EL (cell line): ENCODE measurements at regions not wholly inside any gene's neighbourhood (a gene's known extent, or its start where the extent isn't known, plus 50 kb on each side); places are given as distances from the start of the nearest gene placed in this dataset.

Experiments used
- DNase-seq: peaks from one replicate; pipeline ENCODE4 v3.0.0-alpha.2; 2016

DNA sequence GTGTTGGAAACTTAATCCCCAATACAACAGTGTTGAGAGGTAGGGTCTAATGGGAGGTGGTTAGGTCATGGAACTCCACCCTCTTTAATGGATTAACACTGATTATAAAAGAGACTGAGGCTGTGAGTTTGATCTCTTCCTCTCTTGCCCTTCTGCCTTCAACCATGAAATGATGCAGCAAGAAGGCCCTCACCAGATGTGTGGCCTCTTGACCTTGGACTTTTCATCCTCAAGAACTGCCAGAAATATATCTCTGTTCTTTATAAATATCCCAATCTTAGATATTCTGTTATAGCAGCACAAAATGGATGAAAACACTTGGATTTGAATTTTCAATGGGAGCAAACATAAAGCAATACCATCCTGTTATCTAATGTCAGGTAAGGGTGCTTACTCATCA is 67.6 kb downstream of the NMUR2 start:
- no peak for DNase-seq

DNA sequence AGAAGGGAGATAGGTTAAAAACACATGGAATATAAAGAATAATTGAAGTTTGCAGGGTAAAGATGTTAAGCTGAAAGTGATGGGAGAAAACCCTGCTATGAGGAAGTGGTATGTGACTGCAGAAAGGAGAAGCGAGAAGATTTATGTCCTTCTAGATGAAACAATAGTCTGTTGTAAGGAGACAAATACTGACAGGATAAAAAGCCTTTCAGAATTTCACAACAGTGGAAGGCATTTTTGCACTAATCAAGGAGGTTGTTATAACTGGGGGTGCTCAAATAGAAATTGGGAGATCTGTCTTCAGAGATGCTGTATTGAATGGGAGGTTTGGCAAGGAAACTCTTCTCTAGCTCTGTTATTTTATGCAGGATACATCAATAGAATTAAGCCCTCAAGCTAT is 69.6 kb downstream of the NMUR2 start:
- DNase-seq, result no peak

DNA sequence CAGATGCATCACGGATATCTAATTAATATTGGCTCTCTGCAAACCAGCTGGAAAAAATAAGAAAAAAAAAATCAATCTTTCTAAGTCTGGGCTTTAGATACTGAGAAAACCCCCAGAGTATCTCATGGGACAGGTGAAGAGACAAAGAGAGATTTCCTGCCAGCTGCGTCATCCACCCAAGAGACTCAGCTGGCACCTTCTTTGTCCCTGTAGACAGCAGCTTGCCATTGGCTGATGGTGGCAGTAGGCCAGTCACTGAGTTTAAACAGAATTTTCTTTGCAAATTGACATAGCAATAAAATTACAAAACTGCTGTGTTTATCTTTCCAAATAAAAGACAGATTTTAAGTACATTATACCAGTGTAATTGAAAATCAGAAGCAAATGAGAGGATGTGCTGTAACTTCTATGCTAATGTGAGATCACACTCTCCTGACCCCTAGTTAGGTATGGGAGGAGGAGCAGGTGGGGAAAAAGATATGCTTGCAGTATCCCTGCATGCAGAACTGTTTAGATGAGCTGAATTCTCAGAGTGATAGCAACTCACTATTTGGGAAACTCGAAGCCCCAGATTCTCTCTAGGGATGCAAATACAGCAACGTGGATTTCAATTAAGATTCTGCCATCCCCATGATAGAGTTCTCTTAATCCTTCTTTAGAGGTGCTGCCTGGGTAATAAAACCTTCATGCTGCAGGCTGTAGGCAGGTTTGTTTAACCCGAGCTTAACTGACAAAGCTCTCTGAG is 72.2 kb downstream of the NMUR2 start:
- no peak for DNase-seq

DNA sequence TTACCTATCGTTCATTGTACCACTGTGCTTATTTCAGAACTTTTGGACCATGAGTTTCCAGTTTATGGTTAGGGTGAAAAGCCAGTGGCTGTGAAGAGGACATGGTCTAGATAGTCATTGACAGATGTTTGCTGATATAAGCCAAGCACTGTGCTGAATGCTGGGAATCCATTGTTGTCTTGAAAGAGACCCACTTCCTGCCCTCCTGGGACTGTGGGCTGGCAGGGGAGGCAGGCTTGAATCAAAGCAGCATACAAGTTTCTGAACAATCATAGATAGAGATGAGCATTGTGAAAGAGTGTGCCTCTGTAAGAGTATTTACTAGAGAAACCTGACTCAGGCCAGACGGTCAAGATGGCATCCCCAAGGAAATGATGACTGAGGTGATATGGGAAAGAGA is 73.4 kb downstream of the NMUR2 start:
- no peak for DNase-seq

DNA sequence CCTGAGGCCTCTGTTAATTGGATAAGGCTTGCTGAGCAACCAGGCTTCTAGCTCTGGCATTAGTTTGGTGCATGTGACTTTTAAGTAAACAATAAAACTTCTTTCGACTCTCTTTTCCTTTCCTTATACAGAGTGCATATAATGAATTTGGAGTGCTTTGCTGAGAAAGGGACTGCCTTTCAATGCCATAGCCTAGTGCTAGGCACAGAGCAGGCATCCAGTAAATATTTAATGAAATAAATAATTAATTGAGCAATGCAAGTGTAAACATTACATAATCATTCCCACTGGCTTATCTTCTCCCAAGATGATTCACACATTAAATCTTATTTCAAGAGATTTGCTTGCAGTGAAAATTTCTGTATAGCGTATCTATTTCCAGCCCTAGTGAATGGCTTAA is 74.1 kb downstream of the NMUR2 start:
- DNase-seq, result no peak

DNA sequence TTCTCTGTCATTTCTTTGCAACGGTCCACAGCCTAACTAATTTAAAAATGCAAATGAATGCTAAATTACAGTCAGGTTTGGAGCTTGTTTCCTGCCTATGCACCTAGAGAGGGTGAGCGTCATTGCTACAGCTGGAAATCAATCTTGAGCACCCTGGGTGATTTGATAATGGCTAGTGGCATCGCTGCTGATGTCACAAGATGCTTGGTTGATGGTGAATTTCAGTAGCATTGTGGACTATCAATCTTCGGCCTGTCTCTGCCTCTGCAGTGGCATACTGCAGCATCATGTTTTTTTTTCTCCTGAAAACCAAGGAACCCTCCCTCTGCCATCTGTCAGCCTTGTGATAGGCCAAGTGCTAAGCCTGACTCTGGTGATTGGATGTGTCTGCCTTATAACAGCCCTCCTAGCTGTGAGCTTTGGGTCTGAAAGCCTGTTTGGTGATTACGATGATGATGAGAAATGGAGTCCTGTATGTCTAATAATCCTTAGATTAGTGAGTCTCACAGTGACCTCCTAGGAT is 75.3 kb downstream of the NMUR2 start:
- no peak for DNase-seq

DNA sequence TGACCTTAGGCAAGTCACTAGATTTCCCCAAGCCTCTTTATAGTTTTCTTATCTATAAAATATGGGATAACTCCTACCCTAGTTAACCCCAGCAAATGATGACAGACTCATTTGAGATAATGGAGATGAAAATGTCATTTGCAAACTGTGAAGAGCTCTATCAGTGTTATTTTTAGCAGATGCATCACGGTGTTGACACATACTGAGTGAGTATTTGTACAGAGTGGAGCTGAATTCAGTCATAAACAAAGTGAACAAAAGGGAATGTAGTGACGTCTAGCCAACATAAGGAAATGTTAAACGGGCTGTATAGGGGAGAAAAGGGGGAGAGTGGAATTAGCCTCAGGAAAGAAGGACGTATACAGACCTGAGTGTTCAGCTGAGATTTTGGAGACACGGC is 75.9 kb downstream of the NMUR2 start:
- DNase-seq, result no peak

DNA sequence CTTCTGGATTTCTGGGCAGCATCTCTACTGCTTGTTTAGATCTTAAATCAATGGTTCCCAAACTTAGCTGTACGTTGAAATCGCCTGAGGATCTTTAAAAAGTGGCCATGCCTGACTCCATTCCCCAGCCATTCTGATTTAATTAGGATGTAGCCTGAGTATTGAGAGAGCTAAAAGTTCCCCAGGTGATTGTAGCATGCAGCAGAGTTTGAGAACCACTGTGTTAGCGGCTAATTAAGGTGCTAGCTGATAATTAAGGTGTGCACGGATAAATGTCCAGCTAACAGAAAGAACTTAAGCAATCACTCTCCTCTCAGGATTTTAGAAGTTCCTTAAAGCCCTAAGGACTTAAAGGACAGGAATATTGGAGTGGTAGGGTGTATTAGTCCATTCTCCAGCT is 89.1 kb downstream of the NMUR2 start:
- no peak for DNase-seq

DNA sequence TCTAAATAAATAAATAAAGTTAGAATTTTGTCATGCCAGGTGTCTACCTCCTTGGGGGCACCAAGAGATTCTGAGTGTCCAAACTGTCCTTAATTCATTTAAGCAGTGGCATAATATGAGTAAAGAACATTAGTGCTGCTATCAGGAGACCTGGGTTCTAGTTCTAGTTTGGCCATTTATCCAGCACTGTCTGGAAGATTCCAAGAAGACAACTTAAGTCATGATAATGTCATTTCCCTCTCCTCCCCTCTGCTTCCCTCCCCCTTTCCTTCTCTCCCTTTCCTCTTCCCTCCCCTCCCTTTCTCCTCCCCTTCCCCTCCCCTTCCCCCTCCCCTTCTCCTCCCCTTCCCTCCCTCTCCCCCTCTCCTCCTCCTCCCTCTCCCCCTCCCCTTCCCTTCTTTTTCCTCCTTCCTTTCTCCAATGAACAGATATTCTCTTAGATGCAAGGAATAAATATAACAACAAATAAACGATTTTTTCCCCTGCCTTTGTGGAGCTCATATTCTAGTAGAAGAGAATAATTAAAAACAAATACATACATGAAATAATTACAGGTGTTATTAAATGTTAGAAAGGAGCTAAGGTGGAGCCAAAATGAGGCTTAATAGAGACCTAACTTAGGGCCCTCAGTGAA is 90.8 kb downstream of the NMUR2 start:
- no peak for DNase-seq

DNA sequence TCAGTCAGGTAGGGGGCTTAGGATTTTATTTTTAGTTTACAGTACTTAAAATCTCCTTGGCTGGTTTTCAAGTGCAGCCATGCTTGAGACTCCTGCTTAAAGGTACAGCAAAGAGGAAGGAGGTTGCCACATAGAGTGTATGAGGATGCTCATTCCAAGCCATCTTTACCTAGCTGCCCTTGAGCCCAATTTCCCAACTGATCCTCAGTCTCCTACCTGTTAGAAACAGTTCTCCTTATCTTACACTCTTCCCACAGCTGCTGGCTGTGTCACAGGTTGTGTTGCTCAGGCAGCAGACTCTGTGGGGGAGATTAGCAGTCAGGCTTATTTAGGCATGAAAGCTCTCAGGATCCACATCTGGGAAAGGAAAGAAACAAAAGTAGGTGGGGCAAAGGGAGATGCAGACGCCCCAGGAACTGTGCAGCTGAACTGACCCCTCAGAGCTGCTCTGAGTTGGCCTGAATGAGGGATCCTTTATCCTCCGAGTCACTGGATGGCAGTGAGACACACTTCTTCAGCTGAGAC is 95.1 kb downstream of the NMUR2 start:
- DNase-seq, result no peak

DNA sequence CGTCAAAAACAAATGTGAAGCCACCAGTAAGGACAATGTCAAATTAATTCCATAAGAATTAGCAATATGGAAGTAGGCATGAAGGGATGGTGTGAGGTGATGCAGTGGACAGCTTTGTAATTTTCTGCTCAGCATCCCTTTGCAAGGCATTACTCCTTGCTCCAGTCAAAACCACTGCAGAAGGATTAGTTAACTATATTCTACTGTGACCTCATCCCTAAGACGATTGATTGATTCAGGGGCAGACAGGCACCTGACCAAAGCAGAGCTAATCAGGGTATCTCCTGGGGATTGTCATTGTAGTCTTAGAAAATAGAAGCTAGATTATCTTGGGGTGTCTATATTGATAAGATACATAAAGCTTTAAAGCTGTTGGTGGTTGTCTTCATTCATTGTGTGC is 98.7 kb downstream of the NMUR2 start:
- DNase-seq, result no peak

DNA sequence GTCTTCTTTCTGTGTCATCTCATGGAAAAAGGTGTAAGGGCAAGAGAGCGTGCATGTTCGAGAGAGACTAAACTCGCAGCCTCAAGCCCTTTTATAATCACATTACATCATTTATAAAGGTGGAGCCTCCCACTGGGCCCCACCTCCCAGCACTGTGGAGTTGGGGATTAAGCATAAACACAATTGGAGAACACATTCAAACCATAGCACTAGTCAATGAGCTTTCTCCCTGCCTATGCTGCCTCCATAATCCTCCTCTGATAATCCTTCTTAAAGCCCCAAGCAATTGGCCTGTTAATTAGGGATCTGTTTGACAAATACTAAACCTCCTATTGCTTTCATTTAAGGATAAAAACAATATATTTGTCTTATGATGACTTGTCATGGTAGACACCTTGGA is 99.6 kb downstream of the NMUR2 start:
- DNase-seq, result no peak

DNA sequence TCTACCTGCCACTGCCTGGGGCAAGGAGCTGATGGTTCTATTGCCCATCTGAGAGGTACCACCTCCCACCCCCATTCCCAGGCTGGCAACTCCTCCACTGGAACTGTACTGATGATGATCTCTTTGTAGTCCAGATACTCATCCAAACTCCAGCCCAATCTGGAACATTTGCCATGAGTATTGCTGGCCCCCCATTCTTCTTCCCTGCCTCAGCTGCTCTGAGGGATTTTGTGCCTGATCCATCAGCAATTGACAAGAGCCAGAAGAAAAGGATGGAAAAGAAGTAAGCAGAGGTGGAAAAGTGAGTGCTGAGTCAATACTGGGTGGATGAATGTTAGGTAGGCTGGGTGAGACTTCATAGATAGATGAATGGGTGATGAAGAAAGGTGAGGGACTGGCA is 101.2 kb downstream of the NMUR2 start:
- no peak for DNase-seq

DNA sequence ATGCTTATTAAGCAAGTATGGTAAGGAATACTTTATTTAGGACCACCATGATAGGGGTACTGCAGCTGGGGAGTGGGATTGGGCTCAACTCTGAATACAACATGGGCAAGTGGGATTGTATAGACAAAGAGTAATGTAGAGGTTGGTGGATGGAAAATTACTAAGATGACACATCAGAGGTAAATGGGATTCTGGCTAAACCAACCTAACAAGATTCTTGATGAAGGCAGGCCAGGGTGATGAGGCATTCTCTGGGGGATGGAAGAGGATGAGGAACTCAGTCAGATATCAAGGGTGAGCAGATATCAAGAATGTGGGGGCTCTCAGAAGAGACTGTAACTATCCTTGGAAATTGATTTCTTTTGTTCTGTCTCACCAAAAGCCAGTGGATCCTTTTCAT is 107.2 kb downstream of the NMUR2 start:
- no peak for DNase-seq

DNA sequence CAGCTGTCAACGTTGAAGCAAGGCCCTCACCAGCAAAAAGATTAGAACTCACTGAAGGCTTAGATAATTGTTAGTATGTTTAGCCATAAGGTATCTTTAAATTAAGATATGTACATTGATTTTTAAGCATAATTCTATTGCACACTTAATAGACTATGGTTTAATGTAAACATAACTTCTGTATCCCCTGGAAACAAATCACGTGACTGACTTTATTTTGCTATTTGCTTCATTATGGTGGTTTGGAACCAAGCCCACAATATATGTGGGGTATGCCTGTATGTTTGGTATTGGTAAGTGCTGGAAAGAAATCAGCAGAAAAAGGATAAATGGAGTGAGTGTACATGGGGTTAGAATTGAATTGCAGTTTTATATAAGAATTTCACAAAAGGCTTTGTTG is 111.9 kb downstream of the NMUR2 start:
- DNase-seq, result no peak

DNA sequence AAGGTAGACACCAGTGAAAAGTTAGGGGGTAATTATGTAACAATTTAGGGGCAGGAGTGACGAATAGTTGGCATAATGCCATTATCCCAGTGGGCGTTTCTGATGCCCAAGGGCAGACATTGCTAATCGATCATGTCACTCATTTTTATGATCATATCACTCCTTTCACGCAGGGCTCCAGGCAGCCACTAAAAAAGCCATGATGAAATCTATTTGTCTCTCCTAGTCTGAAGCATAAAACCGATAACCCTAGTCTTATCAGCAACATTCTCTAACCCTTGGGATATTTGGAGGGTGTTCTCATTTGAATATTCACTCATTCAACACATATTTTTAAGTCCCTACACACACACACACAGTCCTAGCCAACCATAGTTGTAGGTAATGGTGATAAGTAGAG is 114.9 kb downstream of the NMUR2 start:
- DNase-seq, result no peak

DNA sequence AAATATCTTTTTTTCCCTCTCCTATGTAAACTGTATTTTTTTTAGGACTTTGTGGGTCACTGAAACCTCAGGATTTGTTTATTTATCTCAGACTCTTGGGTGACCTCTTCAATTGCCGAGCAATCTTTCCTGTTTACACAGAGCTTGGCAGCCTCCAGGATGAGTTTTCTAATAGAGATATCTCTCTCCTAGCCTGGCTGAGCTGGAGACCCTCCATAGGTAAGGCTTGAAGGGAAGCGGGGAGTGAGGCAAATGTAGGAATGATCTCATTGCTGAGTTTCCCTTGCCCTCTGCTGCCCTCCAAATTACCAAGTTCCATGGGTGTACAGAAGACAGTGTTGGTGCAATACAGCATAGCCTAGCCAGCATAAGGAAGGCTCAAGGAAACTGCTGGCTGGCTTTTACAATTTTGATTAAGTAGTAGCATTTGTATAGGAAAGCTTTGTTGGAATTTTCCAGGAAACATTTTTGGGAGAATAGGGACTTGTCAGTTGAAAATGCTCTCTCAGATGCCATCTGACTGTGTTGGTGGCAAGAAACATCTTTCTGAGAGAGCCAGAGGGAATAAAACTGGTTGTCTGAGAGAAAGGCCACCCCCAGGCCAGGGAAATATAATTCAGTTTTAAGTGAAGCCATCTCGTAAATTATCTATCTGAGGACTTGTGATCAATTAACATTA is 116.0 kb downstream of the NMUR2 start:
- no peak for DNase-seq

DNA sequence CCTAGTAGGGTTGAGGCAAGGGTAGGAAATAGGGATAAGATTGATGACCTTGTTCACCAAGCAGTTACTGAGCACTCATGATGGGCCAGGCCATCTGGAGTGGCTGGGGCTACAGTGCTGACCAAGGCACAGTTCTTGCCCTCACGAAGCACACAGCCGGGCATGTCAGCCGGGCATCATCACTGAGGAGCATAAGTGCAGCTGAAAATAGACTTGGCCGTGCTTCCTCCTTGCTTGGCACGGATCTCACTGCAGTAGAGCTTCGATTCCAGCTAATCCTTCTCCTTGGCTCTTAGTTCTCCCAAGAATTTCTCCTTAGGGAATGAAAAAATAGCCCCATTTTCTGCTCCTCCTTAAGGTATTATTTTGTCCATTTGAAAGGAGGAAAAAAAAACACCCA is 116.6 kb downstream of the NMUR2 start:
- DNase-seq, result no peak

DNA sequence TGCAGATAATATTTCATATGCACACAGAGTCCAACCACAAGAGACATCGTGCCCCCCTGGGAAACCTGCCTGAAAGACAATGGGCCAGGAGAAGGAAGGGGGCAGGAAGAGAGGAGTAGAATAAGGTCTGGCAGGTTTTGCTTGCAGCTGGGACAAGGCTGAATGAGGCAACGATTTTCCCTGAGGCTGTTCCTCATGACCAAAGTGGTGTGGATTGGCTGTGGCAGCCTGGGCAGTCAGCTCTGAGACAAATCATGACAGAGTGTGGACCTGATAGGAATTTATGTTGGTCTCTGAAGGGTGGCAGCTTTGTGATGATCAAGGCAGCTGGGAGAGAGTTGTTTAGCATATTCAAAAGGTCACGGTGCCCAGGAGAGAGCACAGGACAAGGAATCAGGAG is 119.3 kb downstream of the NMUR2 start:
- no peak for DNase-seq

DNA sequence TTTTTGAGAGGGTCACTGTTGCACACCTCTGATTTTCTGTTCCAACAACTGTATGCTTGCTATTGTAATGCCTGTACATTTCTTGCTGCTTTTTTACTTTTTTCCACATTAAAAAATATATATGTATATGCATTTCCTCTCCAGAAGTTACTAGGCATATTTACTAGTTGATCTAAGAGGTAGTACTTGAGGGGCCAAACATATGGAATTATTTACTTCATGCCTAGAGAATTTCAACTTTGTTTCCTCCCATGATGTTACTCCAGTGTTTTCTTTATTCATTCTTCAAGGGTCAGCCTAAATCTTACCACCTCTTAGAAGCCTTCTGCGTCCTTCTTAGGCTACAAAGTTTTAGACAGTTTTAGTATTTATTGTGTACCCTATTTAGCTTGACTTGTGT is 122.7 kb downstream of the NMUR2 start:
- DNase-seq, result no peak

DNA sequence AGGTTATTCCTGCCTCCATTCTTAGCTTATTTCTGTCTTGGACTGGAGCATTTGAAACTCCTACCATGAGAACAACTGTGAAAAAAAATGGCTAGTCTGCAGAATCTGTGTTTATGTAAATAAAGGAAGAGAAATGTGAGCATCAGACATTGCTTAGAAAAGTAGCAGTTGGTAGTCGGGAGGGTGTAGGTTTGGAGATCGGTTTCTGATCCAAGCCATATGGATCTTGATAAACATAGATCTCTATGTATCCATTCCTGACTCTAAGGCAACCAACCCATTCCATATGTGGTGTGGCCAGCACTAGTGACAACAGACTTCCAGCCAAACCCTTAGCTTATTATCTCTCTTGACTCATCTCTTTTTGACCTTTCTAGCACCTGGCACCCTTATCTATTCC is 127.1 kb downstream of the NMUR2 start:
- DNase-seq, result no peak

DNA sequence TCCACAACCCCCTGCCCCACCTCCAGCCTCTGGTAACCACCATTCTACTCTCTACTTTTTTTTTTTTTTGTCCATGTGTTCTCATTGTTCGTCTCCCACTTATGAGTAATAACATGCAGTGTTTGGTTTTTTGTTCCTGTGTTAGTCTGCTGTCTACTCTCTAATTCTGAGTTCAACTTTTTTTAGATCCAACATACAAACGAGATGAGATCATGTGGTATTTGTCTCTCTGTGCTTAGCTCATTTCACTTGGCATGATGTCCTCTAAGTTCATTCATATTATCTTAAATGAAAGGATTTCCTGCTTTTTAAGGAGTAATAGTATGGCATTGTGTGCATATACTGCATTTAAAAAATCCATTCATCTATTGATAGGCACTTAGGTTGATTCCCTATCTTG is 130.9 kb downstream of the NMUR2 start:
- DNase-seq, result no peak

DNA sequence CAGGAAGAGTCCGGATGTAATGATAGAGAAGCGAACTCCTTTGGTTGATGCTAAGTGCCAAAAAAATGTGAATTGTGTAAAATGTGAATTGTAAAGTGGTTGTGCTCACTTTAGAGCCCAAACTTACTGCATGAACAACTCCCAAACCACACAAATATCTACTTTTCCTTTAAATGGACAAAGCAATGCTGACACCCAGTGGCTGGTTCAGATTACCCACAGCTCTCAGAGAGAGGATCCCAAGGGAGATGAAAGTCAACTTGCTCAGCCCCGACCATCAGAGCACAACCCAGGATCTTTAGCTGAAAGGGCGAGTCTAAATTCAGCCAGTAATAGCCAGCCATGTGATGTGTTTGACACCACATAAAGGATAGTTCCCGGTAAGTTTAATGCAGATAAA is 133.7 kb downstream of the NMUR2 start:
- peak; percentile 16 for DNase-seq

DNA sequence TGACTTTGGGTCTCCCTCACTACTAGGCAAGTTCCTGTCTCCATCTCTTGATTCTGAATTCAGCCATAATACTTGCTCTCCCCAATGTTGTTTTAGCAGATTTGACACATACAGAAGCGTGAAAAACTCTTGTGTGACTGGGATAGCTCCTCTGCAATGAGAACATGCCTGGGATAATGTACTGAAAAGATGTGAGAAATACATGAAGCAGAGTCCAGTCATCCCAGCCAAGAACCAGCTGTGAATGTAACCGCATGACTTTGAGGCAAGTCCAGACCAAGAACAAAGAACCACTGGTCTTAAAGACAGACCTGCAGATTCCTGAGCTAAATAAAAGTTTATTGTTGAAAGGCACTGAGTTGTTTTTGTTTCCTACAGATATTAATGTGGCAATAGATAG is 135.0 kb downstream of the NMUR2 start:
- no peak for DNase-seq
